Keratinocyte (primary cell): ENCODE measurements at regions not wholly inside any gene's neighbourhood (a gene's known extent, or its start where the extent isn't known, plus 50 kb on each side); places are given as distances from the start of the nearest gene placed in this dataset.

ENCODE experiments used
- CTCF ChIP-seq, 3 experiments: IDR thresholded peaks in 1 of 3; conservative IDR thresholded peaks in 1 of 3; optimal IDR thresholded peaks in 1 of 3; 2 replicates in 2 of 3; 3 replicates in 1 of 3; pipeline versions ENCODE3 to v1.5.1; 2011; ENCODE audit warnings: low read length in 3 of 3, mild to moderate bottlenecking in 3 of 3, moderate library complexity in 2 of 3, control low read depth in 1 of 3, inconsistent platforms in 1 of 3; ENCODE audit not compliant: insufficient read depth in 2 of 3; ENCODE audit errors: extremely low read depth in 1 of 3
- EZH2 ChIP-seq: IDR thresholded peaks from one replicate; pipeline ENCODE4 v1.6.1; 2012; ENCODE audit warnings: inconsistent platforms, mild to moderate bottlenecking, low read length, moderate library complexity

- TF ChIP-seq CTCF (optimal IDR thresholded peaks at IDR 0.05 in 1 of 3, IDR thresholded peaks at IDR 0.05 in 1 of 3, conservative IDR thresholded peaks at IDR 0.05 in 1 of 3; ENCODE audit: extremely low read depth in 1 of 3, insufficient read depth in 2 of 3, low read length in 3 of 3): no peak
- no peak for TF ChIP-seq EZH2
Measured at GRCh38 chr12:28132398-28132797, 57.9 kb upstream of the CCDC91 start.
